ENCODE measurements at regions not wholly inside any gene's neighbourhood (a gene's known extent, or its start where the extent isn't known, plus 50 kb on each side); places are given as distances from the start of the nearest gene placed in this dataset.

DNA sequence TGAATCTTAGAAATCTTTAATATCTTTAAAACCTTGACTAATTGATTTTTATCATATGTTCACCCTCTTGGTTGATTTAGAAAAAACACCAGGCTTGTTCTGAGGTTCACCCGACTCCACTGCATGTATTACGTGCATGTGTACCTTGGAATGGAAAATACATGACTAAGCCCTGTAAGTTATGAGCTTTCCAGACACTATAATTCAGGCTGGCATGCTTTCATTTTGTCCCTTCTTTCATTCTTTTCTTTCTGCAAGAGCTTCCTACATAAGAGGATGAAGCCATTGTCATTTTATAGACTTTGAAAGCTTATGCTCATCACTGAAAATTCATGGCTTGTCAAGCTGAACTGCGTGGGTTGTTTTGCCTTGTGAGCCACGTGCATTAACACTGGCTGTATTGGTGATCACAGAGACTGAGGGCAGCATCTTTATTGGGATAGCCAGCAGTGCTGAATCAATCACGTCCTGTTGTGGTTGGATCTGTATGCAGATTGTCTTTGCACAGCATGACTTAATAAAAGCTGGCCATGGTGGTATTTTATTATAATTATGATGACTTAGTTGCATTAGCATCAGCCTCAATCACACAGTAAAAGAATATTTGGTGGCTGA is 141.9 kb downstream of the SLIT2 start:
- H3K9me3 ChIP-seq (replicated peaks): no peaks in the 10 kb centered on the region
- H3K27ac ChIP-seq: no peak overlapping the region
- H3K4me3 ChIP-seq: no peak overlapping the region
- no peaks in the 10 kb centered on the region for H3K4me1 ChIP-seq (replicated peaks)
- DNase-seq (ENCODE audit: low read depth in 1 of 2, low spot score in 2 of 2): no peak
- no peaks in the 10 kb centered on the region; the same call in 1 of the 2 replicates for H3K27me3 ChIP-seq (replicated peaks)
- no peaks in the 10 kb centered on the region for H3K36me3 ChIP-seq

DNA sequence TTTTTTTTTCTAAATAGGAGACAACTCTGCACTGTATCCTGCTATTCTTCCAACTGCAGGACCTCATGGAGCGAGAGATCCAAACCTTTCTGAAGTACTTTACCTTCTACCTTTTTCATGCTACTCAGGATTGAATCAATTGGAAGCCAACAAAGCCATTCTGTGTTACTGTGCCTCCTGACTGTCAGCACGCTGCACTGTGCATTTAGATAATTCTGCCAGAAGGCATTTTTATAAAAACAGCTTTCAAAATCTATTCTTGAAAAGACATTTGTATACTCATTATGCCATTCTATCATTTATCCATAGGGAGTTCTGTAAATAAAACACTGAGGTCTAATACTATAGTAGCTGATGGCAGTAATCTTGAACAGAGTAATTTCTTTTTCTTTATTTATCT is 142.8 kb downstream of the SLIT2 start:
- DNase-seq (ENCODE audit: low read depth in 1 of 2, low spot score in 2 of 2): no peak
- no peaks in the 10 kb centered on the region for H3K36me3 ChIP-seq
- H3K27ac ChIP-seq: no peak overlapping the region
- no peaks in the 10 kb centered on the region for H3K9me3 ChIP-seq (replicated peaks)
- H3K27me3 ChIP-seq (replicated peaks): no peaks in the 10 kb centered on the region; the same call in 1 of the 2 replicates
- H3K4me1 ChIP-seq (replicated peaks): no peaks in the 10 kb centered on the region
- no peak overlapping the region for H3K4me3 ChIP-seq

DNA sequence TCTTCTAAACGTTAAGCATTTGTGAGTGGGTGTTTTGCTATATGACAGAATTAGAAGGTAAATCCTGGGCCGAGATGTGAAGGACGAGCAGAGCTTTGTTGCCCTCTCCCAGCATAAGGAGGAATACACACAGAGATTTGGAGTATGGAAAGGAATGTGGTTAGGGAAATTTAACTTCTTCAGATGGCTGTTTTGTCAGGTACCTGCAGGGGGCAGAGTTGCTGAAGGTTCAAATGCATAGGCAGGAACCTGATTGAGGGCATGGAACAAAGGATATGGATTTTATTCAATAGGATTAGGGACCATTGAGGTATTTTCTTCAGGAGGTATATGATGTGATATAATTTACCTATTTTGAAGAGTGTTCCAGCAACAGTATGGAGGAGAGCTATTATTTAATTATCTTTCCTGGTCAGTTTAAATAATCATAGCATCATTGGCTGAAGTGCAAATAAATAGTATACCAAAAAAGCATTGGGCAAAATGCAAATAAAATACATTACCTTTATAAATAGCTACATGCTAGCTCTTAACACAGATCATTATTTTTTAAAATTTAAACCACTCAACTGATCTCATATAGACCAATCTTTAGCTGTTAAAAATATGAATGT is 143.6 kb downstream of the SLIT2 start:
- H3K4me3 ChIP-seq: no peak overlapping the region
- no peaks in the 10 kb centered on the region; the same call in 1 of the 2 replicates for H3K27me3 ChIP-seq (replicated peaks)
- DNase-seq (ENCODE audit: low read depth in 1 of 2, low spot score in 2 of 2): peak; percentile 56 to 71
- H3K36me3 ChIP-seq: no peaks in the 10 kb centered on the region
- no peak overlapping the region for H3K27ac ChIP-seq
- no peaks in the 10 kb centered on the region for H3K4me1 ChIP-seq (replicated peaks)
- no peaks in the 10 kb centered on the region for H3K9me3 ChIP-seq (replicated peaks)

DNA sequence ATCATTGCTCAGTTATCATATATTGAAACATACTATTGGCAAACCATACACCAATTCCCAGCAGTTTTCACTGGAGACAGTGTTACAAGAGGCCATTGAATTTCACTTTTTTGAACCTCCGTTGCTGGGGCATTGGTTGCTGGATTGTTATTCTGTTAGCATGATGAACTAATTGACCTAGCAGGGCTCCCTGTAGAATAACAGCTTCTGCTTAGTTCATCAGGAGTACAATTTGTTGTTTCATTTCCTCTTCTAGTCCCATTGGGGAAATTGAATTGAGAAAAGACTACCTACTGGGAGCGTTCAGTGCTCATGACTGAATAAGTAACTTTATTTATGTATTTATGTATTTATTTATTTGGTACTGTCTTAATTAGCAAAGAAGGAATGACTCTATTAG is 151.6 kb downstream of the SLIT2 start:
- H3K4me1 ChIP-seq (replicated peaks): no peaks in the 10 kb centered on the region
- H3K4me3 ChIP-seq: no peak overlapping the region
- H3K27ac ChIP-seq: no peak overlapping the region
- no peaks in the 10 kb centered on the region for H3K27me3 ChIP-seq (replicated peaks)
- H3K36me3 ChIP-seq: no peaks in the 10 kb centered on the region
- no peak for DNase-seq (ENCODE audit: low read depth in 1 of 2, low spot score in 2 of 2)
- no peaks in the 10 kb centered on the region for H3K9me3 ChIP-seq (replicated peaks)

DNA sequence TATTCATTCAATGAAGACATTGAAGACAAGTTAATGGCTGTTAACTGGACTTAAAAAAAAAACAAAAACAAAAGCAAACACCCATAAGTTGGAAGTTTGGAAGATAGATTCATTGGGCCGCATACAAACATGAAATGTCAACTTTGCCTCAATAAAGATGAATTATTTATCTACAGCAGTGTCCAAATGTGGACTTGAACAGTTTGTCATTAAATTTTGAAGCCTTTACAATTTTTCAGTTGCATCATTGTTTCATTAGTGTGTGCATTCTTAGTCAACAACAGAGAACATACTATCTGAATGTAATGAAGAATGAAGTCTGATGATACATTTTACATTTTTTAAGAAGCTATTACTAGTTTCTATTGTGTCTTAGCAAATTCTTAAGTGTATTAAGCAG is 152.1 kb downstream of the SLIT2 start:
- DNase-seq (ENCODE audit: low read depth in 1 of 2, low spot score in 2 of 2): no peak
- no peaks in the 10 kb centered on the region for H3K27me3 ChIP-seq (replicated peaks)
- no peaks in the 10 kb centered on the region for H3K4me1 ChIP-seq (replicated peaks)
- no peaks in the 10 kb centered on the region for H3K9me3 ChIP-seq (replicated peaks)
- no peaks in the 10 kb centered on the region for H3K36me3 ChIP-seq
- H3K4me3 ChIP-seq: no peak overlapping the region
- H3K27ac ChIP-seq: no peak overlapping the region

DNA sequence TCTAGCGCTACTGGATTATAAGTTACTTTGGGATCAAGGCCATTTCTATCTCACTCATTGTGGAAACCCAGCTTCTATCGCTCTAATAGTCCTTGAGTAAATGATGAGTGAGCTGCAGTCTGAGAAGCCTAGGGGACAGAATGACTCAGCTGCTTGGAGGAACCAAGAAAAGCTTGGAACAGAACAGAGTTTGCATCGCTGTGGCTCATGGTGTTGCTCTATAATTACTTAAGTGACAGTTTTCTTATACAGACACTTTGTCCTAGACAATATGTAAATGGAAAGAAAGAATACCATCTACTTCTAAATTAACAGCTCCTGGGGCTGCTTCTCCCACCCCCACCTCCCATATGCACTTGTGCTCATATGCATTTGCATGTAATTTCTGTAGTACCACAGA is 156.9 kb downstream of the SLIT2 start:
- Histone ChIP-seq H3K27ac (no peak overlapping the region), H3K4me3 (no peak overlapping the region), H3K36me3 (no peaks in the 10 kb centered on the region), H3K27me3 (replicated peaks) (no peaks in the 10 kb centered on the region), H3K9me3 (replicated peaks) (no peaks in the 10 kb centered on the region), H3K4me1 (replicated peaks) (no peaks in the 10 kb centered on the region)
- no peak for DNase-seq (ENCODE audit: low read depth in 1 of 2, low spot score in 2 of 2)

DNA sequence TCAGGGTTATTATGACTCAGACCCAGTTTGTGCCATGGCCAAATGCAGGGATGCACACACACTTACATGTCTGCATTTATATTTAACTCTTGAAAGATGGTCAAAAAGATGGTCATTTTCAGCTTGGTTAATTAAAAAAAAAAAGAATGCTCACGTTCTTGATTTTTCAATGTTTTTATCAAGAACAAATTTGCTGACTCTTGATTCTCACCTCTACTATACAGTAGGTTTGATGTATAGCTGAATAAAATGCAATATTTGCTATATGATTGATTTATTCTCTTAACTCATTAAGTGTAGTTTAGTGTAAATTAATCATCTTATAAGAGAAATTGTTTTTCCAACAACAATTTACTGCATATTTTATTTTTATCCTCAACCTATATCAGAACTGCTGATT is 160.4 kb downstream of the SLIT2 start:
- H3K4me1 ChIP-seq (replicated peaks): no peaks in the 10 kb centered on the region
- H3K4me3 ChIP-seq: no peak overlapping the region
- no peaks in the 10 kb centered on the region for H3K27me3 ChIP-seq (replicated peaks)
- no peak for DNase-seq (ENCODE audit: low read depth in 1 of 2, low spot score in 2 of 2)
- no peaks in the 10 kb centered on the region for H3K9me3 ChIP-seq (replicated peaks)
- no peak overlapping the region for H3K27ac ChIP-seq
- H3K36me3 ChIP-seq: no peaks in the 10 kb centered on the region

DNA sequence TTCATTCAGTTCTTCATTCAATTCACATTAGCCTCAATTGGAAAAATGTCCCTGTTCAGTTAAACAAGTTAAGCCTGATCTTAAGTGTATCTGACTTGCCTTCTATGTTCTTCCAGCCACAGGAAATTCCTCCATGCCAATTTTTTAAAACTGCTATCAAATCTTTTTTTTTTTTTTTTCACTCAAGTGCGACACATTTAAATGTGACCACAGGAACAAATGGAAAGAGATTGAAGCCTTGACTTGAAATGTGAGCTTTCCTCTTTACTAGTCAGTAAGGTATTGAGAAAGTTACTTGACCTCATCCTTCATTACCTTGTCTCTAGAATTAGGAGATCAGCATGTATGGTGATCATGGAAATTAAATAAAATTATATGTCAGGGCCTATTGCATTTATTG is 165.1 kb downstream of the SLIT2 start:
- DNase-seq (ENCODE audit: low read depth in 1 of 2, low spot score in 2 of 2): no peak
- H3K27ac ChIP-seq: no peak overlapping the region
- H3K4me1 ChIP-seq (replicated peaks): peaks cover 4% of the 10 kb centered on the region; the same call in 1 of the 2 replicates
- H3K27me3 ChIP-seq (replicated peaks): no peaks in the 10 kb centered on the region
- H3K36me3 ChIP-seq: no peaks in the 10 kb centered on the region
- H3K9me3 ChIP-seq (replicated peaks): no peaks in the 10 kb centered on the region
- no peak overlapping the region for H3K4me3 ChIP-seq

DNA sequence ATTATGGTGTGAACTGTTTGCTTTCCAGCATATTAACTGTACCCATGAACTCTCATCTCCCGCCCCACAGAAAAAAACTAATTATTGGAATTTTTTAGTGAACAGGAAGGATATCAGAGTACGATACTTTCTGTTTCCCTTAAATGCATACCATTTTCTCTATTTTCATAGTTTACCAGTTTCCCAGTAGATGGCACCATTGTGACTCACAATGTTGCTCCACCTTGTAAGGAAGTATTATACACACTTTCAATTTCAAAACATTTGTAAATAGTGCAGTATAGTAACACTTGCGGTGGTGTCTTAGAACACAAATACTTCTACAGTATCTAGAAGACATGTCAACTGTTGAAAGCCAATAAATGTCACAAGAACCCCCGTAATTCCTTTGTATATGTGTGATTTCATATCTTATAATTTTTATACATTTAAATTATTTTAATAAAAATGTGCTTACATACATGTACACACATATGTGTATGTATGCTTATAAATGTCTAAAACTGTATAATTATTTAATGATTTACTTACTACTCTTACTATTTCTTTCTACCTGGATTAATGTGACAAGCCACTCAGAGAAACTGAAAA is 167.3 kb downstream of the SLIT2 start:
- H3K27me3 ChIP-seq (replicated peaks): no peaks in the 10 kb centered on the region
- peaks cover 7% of the 10 kb centered on the region; the same call in 1 of the 2 replicates for H3K4me1 ChIP-seq (replicated peaks)
- no peaks in the 10 kb centered on the region for H3K36me3 ChIP-seq
- peak in 1 of 2 experiments; percentile 88 for DNase-seq (ENCODE audit: low read depth in 1 of 2, low spot score in 2 of 2)
- peak overlapping the region; percentile 15; the same call in 1 of the 2 replicates for H3K27ac ChIP-seq
- H3K9me3 ChIP-seq (replicated peaks): no peaks in the 10 kb centered on the region
- H3K4me3 ChIP-seq: peak overlapping the region; percentile 22

DNA sequence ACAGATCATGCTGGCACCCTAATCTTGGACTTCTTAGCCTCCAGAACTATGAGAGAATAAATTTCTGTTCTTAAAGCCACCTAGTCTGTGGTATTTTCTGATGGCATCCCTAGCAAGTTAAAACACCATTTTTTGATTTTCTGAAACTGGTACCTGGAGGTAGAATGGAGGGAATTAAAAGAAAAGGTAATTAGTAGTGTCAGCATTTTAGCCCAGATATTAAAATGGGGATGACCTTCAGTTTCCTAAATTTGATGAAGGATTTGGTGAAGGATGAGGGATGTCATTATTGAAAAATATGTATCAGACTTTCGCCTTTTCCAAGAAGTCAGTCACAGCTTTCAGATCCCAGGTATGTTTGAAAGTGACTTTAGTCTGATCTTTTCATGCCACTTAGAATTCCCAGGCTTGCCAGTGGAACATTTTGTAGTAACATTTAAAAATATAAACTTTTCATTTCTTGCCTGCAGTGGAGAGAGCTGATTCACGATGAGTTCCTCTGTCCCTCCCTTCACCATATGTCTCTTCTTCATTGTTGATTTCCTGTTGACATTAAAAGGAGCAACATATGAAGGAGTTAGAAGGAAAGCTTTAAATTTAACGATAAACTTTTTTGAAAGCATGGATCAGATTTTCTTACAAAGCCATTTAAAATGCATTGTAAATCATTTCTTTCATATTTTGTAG is 169.4 kb downstream of the SLIT2 start:
- H3K4me1 ChIP-seq (replicated peaks): peaks cover 7% of the 10 kb centered on the region; the same call in 1 of the 2 replicates
- no peaks in the 10 kb centered on the region for H3K9me3 ChIP-seq (replicated peaks)
- no peaks in the 10 kb centered on the region for H3K36me3 ChIP-seq
- no peak overlapping the region for H3K27ac ChIP-seq
- no peaks in the 10 kb centered on the region for H3K27me3 ChIP-seq (replicated peaks)
- DNase-seq (ENCODE audit: low read depth in 1 of 2, low spot score in 2 of 2): no peak
- no peak overlapping the region for H3K4me3 ChIP-seq

DNA sequence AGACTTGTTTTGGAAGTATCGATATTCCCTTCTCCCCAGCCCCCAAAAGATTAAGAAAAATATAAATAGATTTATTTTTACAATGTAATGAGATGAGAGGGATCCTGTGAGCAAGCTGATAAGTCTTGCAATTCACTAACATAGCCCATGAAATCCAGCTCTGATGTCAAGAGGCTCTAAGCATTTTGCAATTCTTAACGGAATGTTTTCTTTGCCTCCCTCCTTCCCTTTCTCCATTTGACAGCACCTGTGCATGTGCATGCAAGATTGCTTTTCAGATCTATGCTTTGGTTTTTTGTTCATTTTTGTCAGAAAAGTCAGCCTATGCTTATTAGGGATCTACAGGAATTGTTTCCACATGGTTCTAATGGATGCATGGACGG is 169.9 kb downstream of the SLIT2 start:
- Histone ChIP-seq H3K27me3 (replicated peaks) (no peaks in the 10 kb centered on the region), H3K27ac (no peak overlapping the region), H3K4me3 (no peak overlapping the region), H3K9me3 (replicated peaks) (no peaks in the 10 kb centered on the region), H3K4me1 (replicated peaks) (peaks cover 7% of the 10 kb centered on the region; the same call in 1 of the 2 replicates), H3K36me3 (no peaks in the 10 kb centered on the region)
- no peak for DNase-seq (ENCODE audit: low read depth in 1 of 2, low spot score in 2 of 2)

DNA sequence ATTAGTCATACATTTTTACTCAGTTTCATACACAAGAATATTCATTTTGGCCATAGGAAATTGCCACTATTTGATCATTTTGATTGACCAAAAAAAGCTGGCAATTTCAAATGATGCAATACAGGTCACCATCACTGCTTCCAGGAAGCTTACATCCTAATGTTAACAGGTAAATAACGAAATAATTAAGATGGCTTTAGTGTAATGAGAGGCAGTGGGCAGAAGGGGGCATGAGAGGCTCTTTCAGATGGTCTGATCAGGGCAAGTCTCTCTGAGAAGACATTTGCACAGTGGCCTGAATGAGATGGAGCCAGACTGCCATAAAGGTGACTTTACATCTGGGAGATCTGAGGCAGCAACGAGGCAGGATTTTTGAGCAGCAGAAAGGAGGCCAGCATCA is 170.7 kb downstream of the SLIT2 start:
- Histone ChIP-seq H3K36me3 (no peaks in the 10 kb centered on the region), H3K27me3 (replicated peaks) (no peaks in the 10 kb centered on the region), H3K9me3 (replicated peaks) (no peaks in the 10 kb centered on the region), H3K4me3 (no peak overlapping the region), H3K4me1 (replicated peaks) (peaks cover 7% of the 10 kb centered on the region; the same call in 1 of the 2 replicates), H3K27ac (no peak overlapping the region)
- peak; percentile 80 to 85 for DNase-seq (ENCODE audit: low read depth in 1 of 2, low spot score in 2 of 2)

DNA sequence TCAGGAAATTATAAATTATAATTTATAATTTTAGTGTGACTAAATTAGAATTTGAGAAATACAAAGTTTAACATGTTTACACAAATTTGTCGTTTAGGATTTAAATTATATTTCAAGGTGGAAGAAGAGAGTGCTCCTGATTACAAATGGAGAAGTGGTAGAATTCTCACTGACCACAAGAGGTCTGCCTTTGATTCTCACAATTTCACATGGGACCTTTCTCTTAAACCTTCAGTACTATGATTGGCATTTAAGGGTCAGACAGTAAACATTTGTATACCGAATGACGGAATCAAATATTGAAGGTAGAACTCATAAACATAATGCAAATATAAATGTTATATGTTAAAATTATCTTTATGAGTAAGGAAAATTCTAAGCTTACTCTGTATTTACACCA is 171.7 kb downstream of the SLIT2 start:
- H3K27me3 ChIP-seq (replicated peaks): no peaks in the 10 kb centered on the region
- no peak for DNase-seq (ENCODE audit: low read depth in 1 of 2, low spot score in 2 of 2)
- no peaks in the 10 kb centered on the region for H3K9me3 ChIP-seq (replicated peaks)
- H3K4me1 ChIP-seq (replicated peaks): peaks cover 7% of the 10 kb centered on the region; the same call in 1 of the 2 replicates
- no peak overlapping the region for H3K27ac ChIP-seq
- no peaks in the 10 kb centered on the region for H3K36me3 ChIP-seq
- no peak overlapping the region for H3K4me3 ChIP-seq

DNA sequence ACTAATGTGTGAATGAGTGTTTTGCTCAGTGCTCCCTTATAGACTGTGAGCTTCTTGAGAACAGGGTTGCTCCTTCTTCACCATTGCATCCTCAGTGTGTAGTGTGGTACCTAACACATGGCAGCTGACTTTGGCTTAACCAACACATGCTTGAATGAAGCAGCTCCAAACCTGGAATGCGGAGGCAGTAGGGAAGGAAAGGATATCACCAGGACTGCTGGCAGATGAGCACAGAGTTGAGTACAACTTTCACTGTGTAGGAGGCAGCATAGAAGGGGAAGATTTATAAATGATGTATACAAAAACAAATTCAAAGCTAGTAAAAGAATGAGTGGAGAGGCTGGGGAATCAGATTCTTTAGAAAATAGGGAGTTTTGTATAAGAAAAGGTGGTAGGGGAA is 174.3 kb downstream of the SLIT2 start:
- H3K4me3 ChIP-seq: no peak overlapping the region
- no peaks in the 10 kb centered on the region for H3K27me3 ChIP-seq (replicated peaks)
- H3K4me1 ChIP-seq (replicated peaks): peaks cover 10% of the 10 kb centered on the region
- no peaks in the 10 kb centered on the region for H3K9me3 ChIP-seq (replicated peaks)
- no peak for DNase-seq (ENCODE audit: low read depth in 1 of 2, low spot score in 2 of 2)
- H3K36me3 ChIP-seq: no peaks in the 10 kb centered on the region
- H3K27ac ChIP-seq: no peak overlapping the region

Data from SJSA1 (cell line).